ENCODE measurements at regions not wholly inside any gene's neighbourhood (a gene's known extent, or its start where the extent isn't known, plus 50 kb on each side); places are given as distances from the start of the nearest gene placed in this dataset.

DNA sequence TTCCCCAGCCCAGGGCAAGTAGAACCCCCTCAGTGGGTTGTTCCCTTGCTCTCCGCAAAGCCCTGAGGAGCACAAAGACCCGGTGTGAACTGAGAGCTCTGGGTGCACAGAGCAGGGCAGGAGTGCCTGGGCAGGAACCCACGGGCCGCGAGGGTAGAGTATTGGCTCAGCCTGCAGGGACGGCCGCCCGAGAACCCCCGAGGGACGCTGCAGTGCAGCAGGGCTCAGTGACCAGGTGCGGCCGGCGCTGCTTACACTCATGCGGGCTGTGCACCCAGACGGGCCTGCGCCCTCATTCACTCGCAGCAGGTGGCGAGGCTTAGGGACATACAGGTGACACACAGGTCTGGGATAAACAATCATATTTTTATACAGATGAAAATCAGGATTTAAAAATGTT is 51.9 kb upstream of the PDE10A start:
- TF ChIP-seq CTCF (conservative IDR thresholded peaks at IDR 0.05; ENCODE audit: low read depth, low read length) = no peak
- TF ChIP-seq EZH2 (IDR thresholded peaks at IDR 0.05; ENCODE audit: low read length, unreplicated experiment) = no peak
